GM20000 (cell line): ENCODE measurements at regions not wholly inside any gene's neighbourhood (a gene's known extent, or its start where the extent isn't known, plus 50 kb on each side); places are given as distances from the start of the nearest gene placed in this dataset.

Experiments
- DNase-seq: peaks from one replicate; pipeline ENCODE4 v3.0.0; 2012; ENCODE audit warnings: low spot score
- CTCF ChIP-seq: IDR thresholded peaks from 2 replicates; pipeline ENCODE4 v1.5.1; 2012; ENCODE audit warnings: mild to moderate bottlenecking, control low read depth; ENCODE audit errors: extremely low read depth, missing control alignments

- TF ChIP-seq CTCF, result no peak
- no peak for DNase-seq
These were observed 310.3 kb upstream of the RBMS1 start for GRCh38 chr2:160803881-160804280.

- no peak for TF ChIP-seq CTCF
- DNase-seq, result no peak
These were observed 316.8 kb upstream of the RBMS1 start for GRCh38 chr2:160810406-160810805.

- no peak for DNase-seq
- TF ChIP-seq CTCF, result no peak
These were observed 319.4 kb upstream of the RBMS1 start for GRCh38 chr2:160812830-160813505.

GRCh38 chr2:160813506-160813858 lies 319.9 kb upstream of the RBMS1 start:
- no peak for TF ChIP-seq CTCF
- no peak for DNase-seq

- no peak for DNase-seq
- no peak for TF ChIP-seq CTCF
These were observed 323.4 kb upstream of the RBMS1 start for GRCh38 chr2:160816916-160817499.

- no peak for DNase-seq
- no peak for TF ChIP-seq CTCF
These were observed 327.1 kb upstream of the RBMS1 start for GRCh38 chr2:160820691-160821090.

GRCh38 chr2:160822006-160822405 lies 328.4 kb upstream of the RBMS1 start:
- no peak for TF ChIP-seq CTCF
- no peak for DNase-seq
